ENCODE measurements at regions not wholly inside any gene's neighbourhood (a gene's known extent, or its start where the extent isn't known, plus 50 kb on each side); places are given as distances from the start of the nearest gene placed in this dataset.
"Not testable (repeated sequence)": the region's sequence is repeated elsewhere in the genome, so short reads cannot be mapped to it uniquely, and the experiment has no call there.

- DNase-seq = no peak
Observed at GRCh38 chr4:151855747-151856146, 94.9 kb upstream of the GATB start.

- no peak for DNase-seq
Observed at GRCh38 chr4:151854731-151855130, 93.9 kb upstream of the GATB start.

- DNase-seq = no peak
Observed at GRCh38 chr4:151853034-151853433, 92.2 kb upstream of the GATB start.

GRCh38 chr4:151852202-151852601 lies 91.4 kb upstream of the GATB start:
- no peak for DNase-seq

GRCh38 chr4:151851354-151851753 lies 90.5 kb upstream of the GATB start:
- no peak for DNase-seq

- DNase-seq = no peak
Observed at GRCh38 chr4:151850791-151851213, 90.0 kb upstream of the GATB start.

GRCh38 chr4:151845551-151845950 lies 84.7 kb upstream of the GATB start:
- DNase-seq = not testable (repeated sequence)

GRCh38 chr4:151842430-151843079 lies 81.7 kb upstream of the GATB start:
- no peak for DNase-seq

- no peak for DNase-seq
Observed at GRCh38 chr4:151841107-151841506, 80.3 kb upstream of the GATB start.

- no peak for DNase-seq
Observed at GRCh38 chr4:151835467-151835866, 74.7 kb upstream of the GATB start.

GRCh38 chr4:151833174-151833573 lies 72.4 kb upstream of the GATB start:
- no peak for DNase-seq

- no peak for DNase-seq
Observed at GRCh38 chr4:151831526-151831925, 70.7 kb upstream of the GATB start.

- no peak for DNase-seq
Observed at GRCh38 chr4:151830168-151830567, 69.4 kb upstream of the GATB start.

GRCh38 chr4:151829309-151829708 lies 68.5 kb upstream of the GATB start:
- no peak for DNase-seq

- no peak for DNase-seq
Observed at GRCh38 chr4:151824656-151825055, 63.8 kb upstream of the GATB start.

GRCh38 chr4:151822331-151822730 lies 61.5 kb upstream of the GATB start:
- no peak for DNase-seq

- no peak for DNase-seq
Observed at GRCh38 chr4:151820004-151820403, 59.2 kb upstream of the GATB start.

- DNase-seq = no peak
Observed at GRCh38 chr4:151811403-151811802, 50.6 kb upstream of the GATB start.

Data from muscle of back (tissue), 3 donors.